HL-60 (cell line): ENCODE measurements at regions not wholly inside any gene's neighbourhood (a gene's known extent, or its start where the extent isn't known, plus 50 kb on each side); places are given as distances from the start of the nearest gene placed in this dataset.

ENCODE experiments used
- DNase-seq, 2 experiments: peaks; one replicate each; pipeline ENCODE4 v3.0.0-alpha.2; 2010 to 2020; ENCODE audit warnings: low read depth in 1 of 2, low spot score in 1 of 2
- H3K27ac ChIP-seq: fragments of 250-450 bp; sonication (Bioruptor Pico); replicated peaks from 2 replicates; pipeline ENCODE4 v1.5.1; 2020; ENCODE audit warnings: mild to moderate bottlenecking, moderate library complexity
- H3K27me3 ChIP-seq: fragments of 250-450 bp; sonication (Bioruptor Pico); 2 replicates; pipeline ENCODE4 v1.5.1; 2021; ENCODE audit warnings: mild to moderate bottlenecking, moderate library complexity; ENCODE audit not compliant: insufficient read depth, poor library complexity, severe bottlenecking
- H3K4me3 ChIP-seq: replicated peaks from 2 replicates; pipeline ENCODE4 v1.5.1; 2011; ENCODE audit warnings: mild to moderate bottlenecking, control low read depth, low read length; ENCODE audit not compliant: insufficient read depth
- GABPA ChIP-seq: IDR thresholded peaks from 2 replicates; pipeline ENCODE4 v1.6.1; 2012; ENCODE audit warnings: low read depth
- POLR2AphosphoS5 ChIP-seq: IDR thresholded peaks from 2 replicates; pipeline ENCODE4 v1.6.1; 2012; ENCODE audit warnings: low read depth
- SPI1 ChIP-seq: IDR thresholded peaks from 2 replicates; pipeline ENCODE4 v1.6.1; 2012; ENCODE audit warnings: low read depth, mild to moderate bottlenecking, borderline replicate concordance
- TF ChIP-seq, protein P1 (sequence below): IDR thresholded peaks from one replicate; pipeline ENCODE4 v1.5.1; 2011; ENCODE audit warnings: low read length, control low read depth, inconsistent platforms; ENCODE audit not compliant: insufficient read depth
- TF ChIP-seq, protein P2 (sequence below): IDR thresholded peaks from 2 replicates; pipeline ENCODE4 v1.6.1; 2012; ENCODE audit warnings: low read depth; ENCODE audit not compliant: insufficient replicate concordance

DNA sequence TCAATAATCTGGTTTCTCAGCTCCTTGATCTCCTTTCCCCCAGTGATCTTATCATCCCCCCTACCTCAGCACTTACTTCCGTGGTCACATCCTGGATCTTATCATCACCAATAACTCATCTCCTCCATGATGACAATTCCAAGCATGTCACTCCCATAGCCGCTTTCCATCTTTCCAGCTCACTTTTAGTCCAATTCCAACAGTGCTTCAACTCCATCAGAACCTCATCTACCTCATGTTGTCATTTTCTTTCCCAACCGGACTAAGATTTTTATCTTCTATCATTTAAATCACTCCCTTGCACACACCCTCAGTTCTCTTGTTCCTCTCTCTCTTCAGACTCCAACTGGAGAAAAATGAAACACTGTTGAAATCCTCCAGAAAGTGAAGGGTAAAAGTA is 75.9 kb upstream of the UBE2E2 start:
- Histone ChIP-seq H3K27me3 (no peaks in the 10 kb centered on the region), H3K4me3 (no peak overlapping the region), H3K27ac (no peak overlapping the region)
- TF ChIP-seq SPI1 (no peak), POLR2AphosphoS5 (no peak), GABPA (no peak)
- TF ChIP-seq, protein P1, sequence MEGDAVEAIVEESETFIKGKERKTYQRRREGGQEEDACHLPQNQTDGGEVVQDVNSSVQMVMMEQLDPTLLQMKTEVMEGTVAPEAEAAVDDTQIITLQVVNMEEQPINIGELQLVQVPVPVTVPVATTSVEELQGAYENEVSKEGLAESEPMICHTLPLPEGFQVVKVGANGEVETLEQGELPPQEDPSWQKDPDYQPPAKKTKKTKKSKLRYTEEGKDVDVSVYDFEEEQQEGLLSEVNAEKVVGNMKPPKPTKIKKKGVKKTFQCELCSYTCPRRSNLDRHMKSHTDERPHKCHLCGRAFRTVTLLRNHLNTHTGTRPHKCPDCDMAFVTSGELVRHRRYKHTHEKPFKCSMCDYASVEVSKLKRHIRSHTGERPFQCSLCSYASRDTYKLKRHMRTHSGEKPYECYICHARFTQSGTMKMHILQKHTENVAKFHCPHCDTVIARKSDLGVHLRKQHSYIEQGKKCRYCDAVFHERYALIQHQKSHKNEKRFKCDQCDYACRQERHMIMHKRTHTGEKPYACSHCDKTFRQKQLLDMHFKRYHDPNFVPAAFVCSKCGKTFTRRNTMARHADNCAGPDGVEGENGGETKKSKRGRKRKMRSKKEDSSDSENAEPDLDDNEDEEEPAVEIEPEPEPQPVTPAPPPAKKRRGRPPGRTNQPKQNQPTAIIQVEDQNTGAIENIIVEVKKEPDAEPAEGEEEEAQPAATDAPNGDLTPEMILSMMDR: no peak
- TF ChIP-seq, protein P2, sequence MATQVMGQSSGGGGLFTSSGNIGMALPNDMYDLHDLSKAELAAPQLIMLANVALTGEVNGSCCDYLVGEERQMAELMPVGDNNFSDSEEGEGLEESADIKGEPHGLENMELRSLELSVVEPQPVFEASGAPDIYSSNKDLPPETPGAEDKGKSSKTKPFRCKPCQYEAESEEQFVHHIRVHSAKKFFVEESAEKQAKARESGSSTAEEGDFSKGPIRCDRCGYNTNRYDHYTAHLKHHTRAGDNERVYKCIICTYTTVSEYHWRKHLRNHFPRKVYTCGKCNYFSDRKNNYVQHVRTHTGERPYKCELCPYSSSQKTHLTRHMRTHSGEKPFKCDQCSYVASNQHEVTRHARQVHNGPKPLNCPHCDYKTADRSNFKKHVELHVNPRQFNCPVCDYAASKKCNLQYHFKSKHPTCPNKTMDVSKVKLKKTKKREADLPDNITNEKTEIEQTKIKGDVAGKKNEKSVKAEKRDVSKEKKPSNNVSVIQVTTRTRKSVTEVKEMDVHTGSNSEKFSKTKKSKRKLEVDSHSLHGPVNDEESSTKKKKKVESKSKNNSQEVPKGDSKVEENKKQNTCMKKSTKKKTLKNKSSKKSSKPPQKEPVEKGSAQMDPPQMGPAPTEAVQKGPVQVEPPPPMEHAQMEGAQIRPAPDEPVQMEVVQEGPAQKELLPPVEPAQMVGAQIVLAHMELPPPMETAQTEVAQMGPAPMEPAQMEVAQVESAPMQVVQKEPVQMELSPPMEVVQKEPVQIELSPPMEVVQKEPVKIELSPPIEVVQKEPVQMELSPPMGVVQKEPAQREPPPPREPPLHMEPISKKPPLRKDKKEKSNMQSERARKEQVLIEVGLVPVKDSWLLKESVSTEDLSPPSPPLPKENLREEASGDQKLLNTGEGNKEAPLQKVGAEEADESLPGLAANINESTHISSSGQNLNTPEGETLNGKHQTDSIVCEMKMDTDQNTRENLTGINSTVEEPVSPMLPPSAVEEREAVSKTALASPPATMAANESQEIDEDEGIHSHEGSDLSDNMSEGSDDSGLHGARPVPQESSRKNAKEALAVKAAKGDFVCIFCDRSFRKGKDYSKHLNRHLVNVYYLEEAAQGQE: no peak
- DNase-seq: no peak

DNA sequence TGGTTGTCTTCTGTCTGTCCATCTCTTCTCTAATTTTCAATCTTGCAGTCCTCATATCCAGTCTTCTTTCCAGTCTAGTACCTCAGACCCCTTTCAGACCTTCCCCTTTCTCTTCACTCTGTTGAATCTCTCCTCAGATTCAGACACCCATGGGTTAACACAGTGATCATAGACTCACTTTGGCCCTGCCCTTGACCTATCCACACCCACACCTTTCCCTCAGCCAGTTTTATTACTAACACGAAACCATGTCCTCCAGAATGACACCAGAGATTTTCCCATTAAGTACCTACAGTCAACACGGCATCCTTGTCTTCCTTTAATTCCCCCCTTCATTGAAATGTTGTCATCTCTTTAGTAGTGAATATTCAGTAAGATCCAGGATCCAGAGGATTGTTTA is 74.5 kb upstream of the UBE2E2 start:
- DNase-seq: no peak
- TF ChIP-seq, protein P1: no peak
- no peak for TF ChIP-seq SPI1
- TF ChIP-seq POLR2AphosphoS5: no peak
- TF ChIP-seq, protein P2: no peak
- no peak for TF ChIP-seq GABPA
- no peaks in the 10 kb centered on the region for H3K27me3 ChIP-seq
- H3K4me3 ChIP-seq: no peak overlapping the region
- no peak overlapping the region for H3K27ac ChIP-seq

DNA sequence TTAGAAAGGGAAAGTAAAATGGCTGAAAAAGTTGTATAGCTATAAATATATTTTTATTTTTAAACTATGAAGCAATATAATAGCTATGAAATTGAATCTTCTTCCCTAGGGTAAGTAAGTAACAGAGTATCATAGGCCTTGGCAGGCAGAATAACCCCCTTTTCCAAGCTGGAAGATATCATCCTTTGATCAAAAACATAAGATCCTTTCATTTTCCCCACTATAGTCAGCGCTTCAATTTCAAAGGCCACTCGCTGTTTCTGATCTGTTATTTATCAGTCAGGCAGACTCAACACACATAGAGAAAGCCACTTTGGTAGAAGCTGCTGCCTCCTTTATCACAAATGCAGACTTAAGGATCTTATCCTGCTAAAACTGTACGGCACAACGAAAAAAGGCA is 74.0 kb upstream of the UBE2E2 start:
- TF ChIP-seq, protein P1: no peak
- no peak for TF ChIP-seq GABPA
- no peak for TF ChIP-seq SPI1
- TF ChIP-seq, protein P2: no peak
- TF ChIP-seq POLR2AphosphoS5: no peak
- no peak for DNase-seq
- Histone ChIP-seq H3K27me3 (no peaks in the 10 kb centered on the region), H3K27ac (no peak overlapping the region), H3K4me3 (no peak overlapping the region)
